ENCODE measurements at regions not wholly inside any gene's neighbourhood (a gene's known extent, or its start where the extent isn't known, plus 50 kb on each side); places are given as distances from the start of the nearest gene placed in this dataset.

- no peak; the same call in 1 of the 2 replicates for TF ChIP-seq CTCF (conservative IDR thresholded peaks at IDR 0.05; ENCODE audit: low read depth, low read length)
- no peak for TF ChIP-seq EZH2phosphoT487 (IDR thresholded peaks at IDR 0.05; ENCODE audit: borderline replicate concordance, low read length)
- no peak for TF ChIP-seq EZH2 (IDR thresholded peaks at IDR 0.05; ENCODE audit: low read length, unreplicated experiment)
Measured at GRCh38 chr2:83233326-83233725, 1225.8 kb downstream of the SUCLG1 start.
